Activated CD4-positive, alpha-beta memory T cell treated with anti-CD3 and anti-CD28 coated beads, Interleukin-2, amount 10 ng/mL, durations not matched to agents 7 days and 5 days (primary cell): ENCODE measurements at regions not wholly inside any gene's neighbourhood (a gene's known extent, or its start where the extent isn't known, plus 50 kb on each side); places are given as distances from the start of the nearest gene placed in this dataset.

ENCODE experiments used
- CTCF ChIA-PET: fragments of 350-600 bp; sonication (Branson Sonifier 250); formaldehyde crosslinking; loops from one replicate; lab custom pipeline; 2021; ENCODE audit warnings: antibody characterized with exemption, inconsistent platforms; lab: Charles Lee
- POLR2A ChIA-PET: fragments of 350-600 bp; sonication (Branson Sonifier 250); formaldehyde crosslinking; loops from one replicate; lab custom pipeline; 2021; ENCODE audit warnings: antibody characterized with exemption; lab: Charles Lee
- DNase-seq: peaks from one replicate; pipeline ENCODE4 v3.0.0-alpha.2; 2020
- H3K27ac Mint-ChIP-seq: one replicate; pipeline ENCODE4 v1.8.0; 2021; ENCODE audit warnings: mild to moderate bottlenecking, mixed read lengths
- H3K27me3 Mint-ChIP-seq: one replicate; pipeline ENCODE4 v1.8.0; 2021; ENCODE audit warnings: mixed read lengths
- H3K36me3 Mint-ChIP-seq: one replicate; pipeline ENCODE4 v1.8.0; 2021; ENCODE audit warnings: low read depth, mixed read lengths
- H3K4me1 Mint-ChIP-seq: one replicate; pipeline ENCODE4 v1.8.0; 2021; ENCODE audit warnings: mixed read lengths
- H3K4me3 Mint-ChIP-seq: one replicate; pipeline ENCODE4 v1.8.0; 2021; ENCODE audit warnings: mild to moderate bottlenecking, mixed read lengths
- H3K9me3 Mint-ChIP-seq: one replicate; pipeline ENCODE4 v1.8.0; 2021; ENCODE audit warnings: mixed read lengths

DNA sequence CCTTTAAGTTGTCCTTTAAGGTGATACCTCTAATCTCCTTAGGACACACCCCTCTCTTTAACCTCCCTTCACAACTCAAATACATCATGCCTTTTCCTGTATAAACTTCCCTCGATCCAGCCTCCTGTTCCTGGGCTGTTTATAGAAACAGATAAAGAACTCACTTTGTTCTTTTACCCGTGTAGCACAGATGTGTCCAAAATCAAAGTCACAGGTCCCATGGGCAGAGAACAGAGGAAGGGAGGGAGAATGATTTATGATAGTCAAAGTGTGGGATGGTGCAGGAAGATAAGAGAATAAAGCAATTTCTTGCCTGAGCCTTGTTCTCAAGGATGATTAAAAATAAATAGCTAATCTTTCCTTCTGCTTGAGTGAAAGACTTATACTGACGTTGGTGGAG, 50.3 kb upstream of the CABCOCO1 start:
- CTCF ChIA-PET, result interaction anchor here (1.0 kb wide), 1 partner anchor 16 kb away, joined by 3 read pairs; no protein-coding TSS in a partner anchor
- H3K4me1 Mint-ChIP-seq, result no peaks in the 10 kb centered on the region
- H3K36me3 Mint-ChIP-seq, result no peaks in the 10 kb centered on the region
- H3K27me3 Mint-ChIP-seq, result peaks cover 12% of the 10 kb centered on the region
- H3K4me3 Mint-ChIP-seq, result no peak overlapping the region
- no peaks in the 10 kb centered on the region for H3K9me3 Mint-ChIP-seq
- POLR2A ChIA-PET, result no interaction called here
- DNase-seq, result no peak
- no peak overlapping the region for H3K27ac Mint-ChIP-seq

DNA sequence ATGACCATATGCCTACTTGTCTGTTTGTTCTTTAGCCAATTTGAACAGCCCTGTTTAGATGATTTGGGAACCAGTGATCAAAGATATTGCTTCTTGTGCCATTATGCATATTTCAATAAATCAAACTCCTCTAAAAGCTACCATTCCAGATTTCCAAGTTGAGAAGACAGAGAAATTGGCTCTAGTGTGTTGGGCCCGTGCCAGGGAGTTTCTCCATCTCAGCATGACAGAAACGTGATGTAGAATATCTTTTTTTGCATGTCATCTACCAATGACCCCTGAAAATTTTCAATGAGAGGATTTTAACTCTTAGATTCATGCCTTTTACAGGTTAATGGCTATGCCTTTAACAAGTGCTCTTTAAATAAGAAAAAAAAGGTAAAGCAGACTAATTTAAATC, 50.7 kb upstream of the CABCOCO1 start:
- Mint-ChIP-seq H3K27me3 (peaks cover 12% of the 10 kb centered on the region), H3K4me1 (no peaks in the 10 kb centered on the region), H3K27ac (no peak overlapping the region), H3K4me3 (no peak overlapping the region), H3K36me3 (no peaks in the 10 kb centered on the region), H3K9me3 (no peaks in the 10 kb centered on the region)
- DNase-seq, result no peak
- CTCF ChIA-PET, result no interaction called here
- POLR2A ChIA-PET, result no interaction called here

DNA sequence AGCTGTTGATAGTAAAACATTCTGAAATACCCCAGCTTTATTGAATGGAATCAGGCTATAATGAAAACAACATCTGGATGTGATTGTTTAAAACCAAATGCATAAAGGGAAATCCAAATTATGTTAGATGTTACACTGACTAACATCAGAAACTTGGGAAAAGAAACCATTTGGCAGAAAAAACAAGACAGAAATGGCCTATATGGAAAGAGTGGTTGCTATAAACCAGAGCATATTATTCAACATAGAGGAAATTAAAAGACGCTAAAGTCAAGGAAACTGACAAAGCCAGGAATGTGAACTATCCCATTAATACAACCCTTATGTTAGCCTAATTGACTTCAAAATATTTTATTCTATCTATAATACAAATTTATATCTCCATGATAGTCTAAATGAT, 53.0 kb upstream of the CABCOCO1 start:
- Mint-ChIP-seq H3K36me3 (no peaks in the 10 kb centered on the region), H3K4me1 (no peaks in the 10 kb centered on the region), H3K9me3 (no peaks in the 10 kb centered on the region), H3K4me3 (no peak overlapping the region), H3K27me3 (peaks cover 21% of the 10 kb centered on the region), H3K27ac (no peak overlapping the region)
- CTCF ChIA-PET, result interaction anchor here (1.1 kb wide), 1 partner anchor 25 kb away, joined by 3 read pairs; no protein-coding TSS in a partner anchor
- no peak for DNase-seq
- POLR2A ChIA-PET, result no interaction called here

DNA sequence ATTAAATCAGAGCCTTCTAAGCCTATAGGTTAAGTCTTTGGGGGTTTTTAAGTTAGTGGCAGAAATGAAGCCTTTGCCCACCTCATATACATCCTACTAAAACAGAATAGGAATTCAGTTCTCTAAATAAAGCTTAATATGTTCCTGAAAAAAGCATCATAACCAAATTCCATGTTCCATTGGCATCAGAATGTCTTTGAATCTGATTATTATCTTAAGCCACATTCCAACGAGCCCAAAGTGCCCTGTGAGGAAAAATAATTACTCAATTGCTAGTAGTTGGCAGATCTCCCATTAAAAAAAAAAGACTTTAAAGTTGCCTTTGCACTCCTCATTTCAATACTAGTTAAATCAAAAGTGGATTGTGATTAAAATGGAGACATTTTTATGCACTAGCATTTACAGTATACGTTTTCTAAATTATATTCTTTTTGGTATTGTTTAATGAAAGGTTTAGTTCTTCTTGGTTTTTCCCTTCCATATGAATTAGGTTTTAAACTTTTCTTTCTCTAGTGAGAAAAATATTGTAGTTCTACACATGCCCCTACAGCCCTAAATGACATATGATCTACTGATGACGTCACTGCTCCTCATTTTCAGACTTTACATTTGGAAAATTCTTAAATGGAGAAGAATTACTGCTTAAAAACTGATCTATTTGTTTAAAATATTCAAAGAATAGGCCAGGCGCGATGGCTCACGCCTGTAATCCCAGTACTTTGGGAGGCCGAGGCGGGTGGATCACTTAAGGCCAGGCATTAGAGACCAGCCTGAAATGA, 54.3 kb upstream of the CABCOCO1 start:
- Mint-ChIP-seq H3K4me1 (no peaks in the 10 kb centered on the region), H3K4me3 (no peak overlapping the region), H3K9me3 (no peaks in the 10 kb centered on the region), H3K27ac (no peak overlapping the region), H3K27me3 (peaks cover 26% of the 10 kb centered on the region), H3K36me3 (no peaks in the 10 kb centered on the region)
- ChIA-PET CTCF (no interaction called here), POLR2A (no interaction called here)
- no peak for DNase-seq

DNA sequence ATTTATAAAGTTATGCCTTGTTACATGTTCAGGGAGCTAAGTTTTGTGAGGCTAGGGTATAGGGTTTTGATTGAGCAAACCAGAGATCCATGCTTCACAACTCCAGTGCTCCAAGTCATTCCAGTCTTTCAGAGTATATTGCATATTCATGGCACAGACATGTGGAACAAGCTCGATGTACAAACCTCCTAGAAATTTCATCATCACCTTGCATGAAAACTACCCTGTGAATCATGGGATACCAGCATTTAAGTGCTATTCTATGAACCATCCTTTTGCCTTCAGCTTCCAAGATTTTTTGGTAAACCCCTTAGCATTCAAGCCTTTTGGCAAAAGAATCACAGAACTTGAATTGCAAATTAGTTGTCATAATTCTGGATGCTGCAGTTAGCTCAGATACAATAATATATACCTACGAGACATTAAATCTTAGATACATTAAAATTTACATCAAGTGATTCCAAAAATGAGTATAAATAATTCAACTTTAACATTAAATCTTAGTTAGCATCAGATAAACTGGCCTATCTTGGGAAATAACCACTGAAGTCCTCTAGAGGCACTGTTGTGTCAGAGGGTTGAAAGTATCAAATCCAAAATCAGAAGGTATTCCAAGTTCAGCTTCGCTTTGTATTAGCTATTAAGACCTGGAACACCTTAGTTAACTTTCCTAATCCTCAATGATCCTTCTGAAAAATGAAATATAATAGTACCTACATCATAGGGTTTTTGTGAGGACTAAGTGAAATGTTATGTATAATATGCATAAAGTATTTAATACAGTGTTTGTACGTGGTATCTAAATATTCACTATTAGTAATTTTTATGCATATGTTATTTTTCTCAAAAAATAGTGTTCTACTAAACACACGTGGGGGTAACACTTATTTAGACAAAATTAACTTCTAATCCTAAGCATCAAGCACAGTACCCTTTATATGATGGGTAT, 55.5 kb upstream of the CABCOCO1 start:
- CTCF ChIA-PET, result interaction anchor here (1.0 to 1.7 kb wide), 2 partner anchors 17 to 20 kb away, joined by 3 read pairs; no protein-coding TSS in a partner anchor
- no peaks in the 10 kb centered on the region for H3K9me3 Mint-ChIP-seq
- no peaks in the 10 kb centered on the region for H3K4me1 Mint-ChIP-seq
- peaks cover 24% of the 10 kb centered on the region for H3K27me3 Mint-ChIP-seq
- H3K36me3 Mint-ChIP-seq, result no peaks in the 10 kb centered on the region
- no peak overlapping the region for H3K27ac Mint-ChIP-seq
- no peak overlapping the region for H3K4me3 Mint-ChIP-seq
- POLR2A ChIA-PET, result no interaction called here
- no peak for DNase-seq

GRCh38 chr10:61605221-61605620, 57.5 kb upstream of the CABCOCO1 start:
- Mint-ChIP-seq H3K4me3 (no peak overlapping the region), H3K36me3 (no peaks in the 10 kb centered on the region), H3K9me3 (no peaks in the 10 kb centered on the region), H3K4me1 (no peaks in the 10 kb centered on the region), H3K27me3 (peaks cover 22% of the 10 kb centered on the region), H3K27ac (no peak overlapping the region)
- ChIA-PET CTCF (no interaction called here), POLR2A (no interaction called here)
- no peak for DNase-seq

DNA sequence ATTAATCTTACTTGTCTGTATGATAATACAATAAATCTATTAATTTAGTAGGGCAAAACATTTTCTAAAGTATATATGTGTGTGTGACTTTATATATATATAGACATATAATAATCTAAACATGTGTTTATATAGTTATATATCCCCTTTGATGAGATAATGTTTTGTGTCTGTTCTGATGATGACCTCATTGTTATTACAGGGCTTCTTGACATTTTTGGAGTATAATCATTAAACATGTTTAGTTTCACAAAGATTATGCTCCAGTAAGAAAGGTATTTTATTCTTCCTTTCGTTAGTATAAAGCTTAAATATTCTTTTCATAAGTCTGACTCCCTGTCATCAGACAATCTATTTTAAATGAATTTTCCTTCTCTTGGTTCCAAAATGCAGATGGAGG, 62.3 kb upstream of the CABCOCO1 start:
- DNase-seq, result no peak
- H3K9me3 Mint-ChIP-seq, result no peaks in the 10 kb centered on the region
- peaks cover 25% of the 10 kb centered on the region for H3K27me3 Mint-ChIP-seq
- CTCF ChIA-PET, result no interaction called here
- H3K27ac Mint-ChIP-seq, result no peak overlapping the region
- no peak overlapping the region for H3K4me3 Mint-ChIP-seq
- H3K4me1 Mint-ChIP-seq, result no peaks in the 10 kb centered on the region
- POLR2A ChIA-PET, result no interaction called here
- no peaks in the 10 kb centered on the region for H3K36me3 Mint-ChIP-seq

DNA sequence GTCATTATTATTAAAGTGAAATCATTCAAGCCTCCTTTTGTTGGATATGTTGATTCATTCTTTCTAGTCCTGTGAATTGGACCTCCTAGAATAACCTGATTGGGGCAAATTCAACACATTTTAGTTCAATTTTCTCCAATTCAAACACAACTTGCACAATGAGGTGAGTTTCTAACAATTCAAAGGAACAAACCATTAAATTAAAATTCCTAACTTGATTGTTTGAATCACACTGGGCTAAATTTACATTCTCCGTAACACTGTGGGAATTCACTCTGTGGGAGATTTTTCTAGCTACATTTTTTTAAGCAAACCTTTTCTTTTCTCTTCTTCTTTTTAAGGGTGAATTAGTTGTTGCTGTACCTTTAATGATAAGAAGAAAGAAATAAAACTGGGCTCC, 68.3 kb upstream of the CABCOCO1 start:
- H3K9me3 Mint-ChIP-seq, result no peaks in the 10 kb centered on the region
- H3K36me3 Mint-ChIP-seq, result no peaks in the 10 kb centered on the region
- CTCF ChIA-PET, result no interaction called here
- H3K27me3 Mint-ChIP-seq, result peaks cover 4% of the 10 kb centered on the region
- no peaks in the 10 kb centered on the region for H3K4me1 Mint-ChIP-seq
- no peak overlapping the region for H3K27ac Mint-ChIP-seq
- POLR2A ChIA-PET, result no interaction called here
- no peak for DNase-seq
- no peak overlapping the region for H3K4me3 Mint-ChIP-seq

DNA sequence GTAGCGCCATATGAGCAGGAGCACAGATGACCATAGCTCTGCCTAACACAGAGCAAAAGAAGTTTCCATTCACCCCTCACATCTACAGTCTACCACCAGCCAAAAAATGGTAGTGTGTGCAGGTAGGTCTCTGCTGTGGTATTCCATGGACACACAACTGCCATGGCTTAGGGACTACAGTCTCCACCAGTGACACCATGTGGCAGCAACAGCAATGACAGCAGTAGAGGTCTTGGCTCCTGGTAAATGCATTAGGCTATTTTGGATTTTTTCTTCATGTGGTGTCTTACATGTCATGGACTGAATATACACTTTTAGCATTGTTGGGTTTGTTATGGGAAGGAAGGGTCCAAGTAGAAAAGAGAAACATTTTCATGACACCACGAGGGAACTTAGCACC, 70.1 kb upstream of the CABCOCO1 start:
- no peak for DNase-seq
- CTCF ChIA-PET, result no interaction called here
- POLR2A ChIA-PET, result no interaction called here

GRCh38 chr10:61589547-61590243, 73.0 kb upstream of the CABCOCO1 start:
- DNase-seq, result no peak
- H3K9me3 Mint-ChIP-seq, result no peaks in the 10 kb centered on the region
- ChIA-PET POLR2A (no interaction called here), CTCF (no interaction called here)
- H3K36me3 Mint-ChIP-seq, result no peaks in the 10 kb centered on the region
- peaks cover 3% of the 10 kb centered on the region for H3K27me3 Mint-ChIP-seq
- no peak overlapping the region for H3K27ac Mint-ChIP-seq
- H3K4me3 Mint-ChIP-seq, result no peak overlapping the region
- H3K4me1 Mint-ChIP-seq, result no peaks in the 10 kb centered on the region

More for the DNA sequence above, 70.1 kb upstream of the CABCOCO1 start:
- Mint-ChIP-seq H3K27ac (no peak overlapping the region), H3K36me3 (no peaks in the 10 kb centered on the region), H3K9me3 (no peaks in the 10 kb centered on the region), H3K4me1 (no peaks in the 10 kb centered on the region), H3K27me3 (peaks cover under 1% of the 10 kb centered on the region), H3K4me3 (no peak overlapping the region)

GRCh38 chr10:61588770-61589211, 73.9 kb upstream of the CABCOCO1 start:
- no peak for DNase-seq
- ChIA-PET POLR2A (no interaction called here), CTCF (no interaction called here)
- H3K4me1 Mint-ChIP-seq, result no peaks in the 10 kb centered on the region
- no peaks in the 10 kb centered on the region for H3K36me3 Mint-ChIP-seq
- H3K27ac Mint-ChIP-seq, result no peak overlapping the region
- no peak overlapping the region for H3K4me3 Mint-ChIP-seq
- no peaks in the 10 kb centered on the region for H3K9me3 Mint-ChIP-seq
- H3K27me3 Mint-ChIP-seq, result peaks cover 3% of the 10 kb centered on the region

GRCh38 chr10:61586829-61587228, 75.9 kb upstream of the CABCOCO1 start:
- no peaks in the 10 kb centered on the region for H3K36me3 Mint-ChIP-seq
- H3K4me3 Mint-ChIP-seq, result no peak overlapping the region
- ChIA-PET POLR2A (no interaction called here), CTCF (interaction anchor here (0.8 kb wide), 1 partner anchor 20 kb away, joined by 3 read pairs; no protein-coding TSS in a partner anchor)
- H3K27ac Mint-ChIP-seq, result no peak overlapping the region
- peaks cover 3% of the 10 kb centered on the region for H3K27me3 Mint-ChIP-seq
- no peaks in the 10 kb centered on the region for H3K4me1 Mint-ChIP-seq
- no peak for DNase-seq
- no peaks in the 10 kb centered on the region for H3K9me3 Mint-ChIP-seq

DNA sequence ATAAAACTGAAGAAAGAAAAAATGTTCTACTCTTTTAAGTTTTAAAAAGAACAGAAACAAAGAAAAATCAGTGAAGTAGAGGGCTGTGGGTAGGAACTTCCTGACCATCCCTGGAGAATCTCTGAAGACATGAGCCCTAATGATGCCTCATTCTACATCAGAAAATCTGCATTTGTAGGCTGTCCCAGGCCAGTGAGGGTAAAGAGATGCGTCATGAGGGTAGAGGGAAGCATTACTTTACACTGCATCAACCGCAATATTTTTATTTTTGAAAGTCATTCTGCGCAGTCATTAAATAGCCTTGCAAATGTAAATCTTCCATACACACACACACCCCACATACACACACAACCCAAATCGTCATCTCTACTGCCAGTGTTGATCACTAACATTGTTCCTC, 82.1 kb upstream of the CABCOCO1 start:
- no peaks in the 10 kb centered on the region for H3K4me1 Mint-ChIP-seq
- H3K36me3 Mint-ChIP-seq, result no peaks in the 10 kb centered on the region
- no peak for DNase-seq
- ChIA-PET POLR2A (no interaction called here), CTCF (no interaction called here)
- H3K27me3 Mint-ChIP-seq, result peaks cover 7% of the 10 kb centered on the region
- no peak overlapping the region for H3K4me3 Mint-ChIP-seq
- H3K27ac Mint-ChIP-seq, result no peak overlapping the region
- H3K9me3 Mint-ChIP-seq, result no peaks in the 10 kb centered on the region
